ENCODE measurements at regions not wholly inside any gene's neighbourhood (a gene's known extent, or its start where the extent isn't known, plus 50 kb on each side); places are given as distances from the start of the nearest gene placed in this dataset.

DNA sequence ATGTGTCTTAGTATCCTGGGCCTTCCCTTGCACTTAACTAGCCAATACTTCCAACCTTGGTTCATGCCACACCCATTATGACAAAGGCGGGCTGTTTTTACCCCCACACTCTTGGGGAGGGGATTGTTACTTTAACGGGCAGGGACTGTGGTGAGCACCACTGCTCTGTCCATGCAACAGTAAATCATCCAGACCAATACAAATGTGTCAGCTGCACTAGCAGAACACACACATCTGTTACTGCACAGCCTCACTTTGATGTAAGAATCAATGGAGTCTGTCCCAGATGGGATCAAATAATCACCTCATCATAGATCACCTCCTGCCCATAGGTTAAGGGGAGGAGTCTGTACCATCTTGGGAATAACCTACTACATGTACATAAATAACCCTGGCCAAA is 58.1 kb downstream of the NPAP1 start:
- intact Hi-C loops (cut with DNase I), result no loop called here
- no peaks in the 10 kb centered on the region for H3K9me3 ChIP-seq
- no peak for TF ChIP-seq CTCF (IDR thresholded peaks at IDR 0.05)
- no peaks in the 10 kb centered on the region for H3K36me3 ChIP-seq
- no peaks in the 10 kb centered on the region for H3K4me1 ChIP-seq
- no peaks in the 10 kb centered on the region for H3K27me3 ChIP-seq (ENCODE audit: low read depth)
- DNase-seq (no peak), ATAC-seq (no peak)
- H3K4me3 ChIP-seq, result no peak overlapping the region
- H3K27ac ChIP-seq, result no peak overlapping the region

DNA sequence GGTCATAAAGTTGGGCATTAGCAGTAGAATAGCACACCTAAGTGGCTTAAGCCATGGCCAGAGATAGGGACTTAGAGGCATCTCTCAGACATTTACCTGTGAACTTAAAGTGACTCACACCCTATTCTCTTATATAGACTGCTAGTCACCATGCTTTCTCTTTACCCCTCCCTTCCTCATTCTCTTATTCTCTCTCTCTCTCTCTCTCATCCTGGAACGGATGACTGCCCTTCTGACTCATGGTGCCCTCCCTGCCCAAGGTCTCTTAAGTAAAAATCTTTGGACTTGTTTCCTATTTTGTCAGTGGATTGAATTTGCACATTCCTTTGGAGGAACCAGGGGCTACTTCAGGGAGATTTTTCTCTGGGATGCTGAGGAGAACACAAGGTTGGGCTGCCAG is 58.8 kb downstream of the NPAP1 start:
- Histone ChIP-seq H3K9me3 (no peaks in the 10 kb centered on the region), H3K27ac (no peak overlapping the region), H3K4me1 (no peaks in the 10 kb centered on the region), H3K27me3 (ENCODE audit: low read depth) (no peaks in the 10 kb centered on the region), H3K4me3 (no peak overlapping the region), H3K36me3 (no peaks in the 10 kb centered on the region)
- no peak for ATAC-seq
- TF ChIP-seq CTCF (IDR thresholded peaks at IDR 0.05), result no peak
- intact Hi-C loops (cut with DNase I), result no loop called here
- DNase-seq, result no peak

DNA sequence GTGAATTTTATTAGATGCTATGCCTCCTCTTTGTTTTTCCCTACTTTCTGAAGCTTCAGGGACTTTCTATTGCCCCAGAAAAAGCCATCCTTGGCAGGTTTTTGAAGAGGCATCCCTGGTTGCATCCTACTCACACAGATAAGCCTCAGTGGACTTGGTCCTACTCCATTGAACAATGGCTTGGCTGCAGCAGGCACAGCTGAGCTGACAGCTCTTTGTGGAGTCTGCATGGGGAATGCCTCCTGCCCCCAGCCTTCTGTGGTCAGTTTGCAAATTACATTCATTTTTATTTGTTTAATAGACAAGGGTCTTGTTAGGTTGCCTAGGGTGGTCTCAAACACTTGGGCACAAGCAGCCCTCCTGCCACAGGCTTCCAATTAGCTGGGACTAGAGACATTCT is 69.7 kb downstream of the NPAP1 start:
- no peaks in the 10 kb centered on the region for H3K4me1 ChIP-seq
- intact Hi-C loops (cut with DNase I), result no loop called here
- no peak overlapping the region for H3K4me3 ChIP-seq
- no peaks in the 10 kb centered on the region for H3K27me3 ChIP-seq (ENCODE audit: low read depth)
- no peak for TF ChIP-seq CTCF (IDR thresholded peaks at IDR 0.05)
- ATAC-seq (no peak), DNase-seq (no peak)
- H3K9me3 ChIP-seq, result no peaks in the 10 kb centered on the region
- no peaks in the 10 kb centered on the region for H3K36me3 ChIP-seq
- H3K27ac ChIP-seq, result no peak overlapping the region

DNA sequence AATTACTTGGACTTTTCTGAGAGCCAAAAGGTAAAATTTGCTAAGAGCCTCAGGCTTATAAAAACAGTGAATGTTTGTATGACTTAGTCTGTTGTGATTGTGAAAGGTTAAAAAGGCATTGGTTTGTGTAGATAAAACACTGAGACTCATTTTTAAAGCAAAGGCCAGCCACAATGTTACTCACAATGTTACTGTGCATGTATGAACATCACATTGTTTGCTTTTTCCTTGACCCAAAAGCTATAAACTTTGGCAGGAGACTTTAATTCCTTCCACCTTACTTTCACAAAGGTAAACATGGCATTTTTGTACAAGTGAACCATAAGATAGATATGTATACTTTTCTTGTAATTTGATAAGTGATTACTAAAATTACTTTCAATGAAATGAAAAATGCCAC is 70.5 kb downstream of the NPAP1 start:
- DNase-seq, result no peak
- Histone ChIP-seq H3K4me1 (no peaks in the 10 kb centered on the region), H3K4me3 (no peak overlapping the region), H3K36me3 (no peaks in the 10 kb centered on the region), H3K27me3 (ENCODE audit: low read depth) (no peaks in the 10 kb centered on the region), H3K9me3 (no peaks in the 10 kb centered on the region), H3K27ac (no peak overlapping the region)
- intact Hi-C loops (cut with DNase I), result no loop called here
- ATAC-seq, result no peak
- TF ChIP-seq CTCF (IDR thresholded peaks at IDR 0.05), result no peak

- no peak for TF ChIP-seq CTCF (IDR thresholded peaks at IDR 0.05)
- Histone ChIP-seq H3K9me3 (peaks cover 6% of the 10 kb centered on the region), H3K27ac (no peak overlapping the region), H3K27me3 (ENCODE audit: low read depth) (no peaks in the 10 kb centered on the region), H3K4me3 (no peak overlapping the region), H3K4me1 (no peaks in the 10 kb centered on the region), H3K36me3 (no peaks in the 10 kb centered on the region)
- intact Hi-C loops (cut with DNase I), result no loop called here
- DNase-seq, result no peak
- no peak for ATAC-seq
These were observed 71.8 kb downstream of the NPAP1 start for GRCh38 chr15:24747376-24747775.

DNA sequence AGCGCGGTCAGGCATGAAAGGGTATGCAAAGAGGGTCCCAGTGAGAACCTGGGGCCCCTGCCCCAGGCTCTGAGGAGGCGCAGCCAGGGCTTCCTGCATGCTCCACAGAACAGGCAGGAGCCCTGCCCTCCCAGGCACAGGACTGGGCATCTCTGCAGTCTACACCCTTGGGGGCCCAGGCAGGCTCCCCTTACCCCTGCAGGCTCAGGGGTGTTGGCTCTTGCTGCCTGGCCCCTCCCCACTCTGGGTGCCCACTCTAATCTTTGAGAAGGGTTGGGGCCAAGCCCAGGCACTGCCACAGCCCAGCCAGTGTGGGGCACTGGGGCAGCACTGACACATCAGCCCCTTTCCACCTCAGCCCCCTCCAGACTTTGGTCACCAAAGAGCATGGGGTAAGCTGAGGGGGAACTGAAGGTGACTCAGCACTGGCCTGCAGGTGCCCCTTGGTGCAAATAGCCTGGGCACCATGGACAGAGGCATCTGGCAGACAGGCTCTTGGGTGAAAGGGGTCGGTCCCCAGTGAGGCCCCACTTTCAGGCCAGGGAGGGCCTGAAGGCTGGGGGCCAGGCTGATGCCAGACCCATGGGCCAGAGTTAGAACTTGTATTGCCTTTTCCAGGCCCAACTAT is 73.4 kb downstream of the NPAP1 start:
- no peak for TF ChIP-seq CTCF (IDR thresholded peaks at IDR 0.05)
- Histone ChIP-seq H3K27me3 (ENCODE audit: low read depth) (no peaks in the 10 kb centered on the region), H3K4me3 (no peak overlapping the region), H3K9me3 (peaks cover 6% of the 10 kb centered on the region), H3K36me3 (no peaks in the 10 kb centered on the region), H3K27ac (no peak overlapping the region), H3K4me1 (no peaks in the 10 kb centered on the region)
- ATAC-seq (no peak), DNase-seq (no peak)
- intact Hi-C loops (cut with DNase I), result no loop called here

Measured in lower lobe of right lung (tissue), 2 donors.